ENCODE measurements at regions not wholly inside any gene's neighbourhood (a gene's known extent, or its start where the extent isn't known, plus 50 kb on each side); places are given as distances from the start of the nearest gene placed in this dataset.
"Not testable (repeated sequence)": the region's sequence is repeated elsewhere in the genome, so short reads cannot be mapped to it uniquely, and the experiment has no call there.

DNA sequence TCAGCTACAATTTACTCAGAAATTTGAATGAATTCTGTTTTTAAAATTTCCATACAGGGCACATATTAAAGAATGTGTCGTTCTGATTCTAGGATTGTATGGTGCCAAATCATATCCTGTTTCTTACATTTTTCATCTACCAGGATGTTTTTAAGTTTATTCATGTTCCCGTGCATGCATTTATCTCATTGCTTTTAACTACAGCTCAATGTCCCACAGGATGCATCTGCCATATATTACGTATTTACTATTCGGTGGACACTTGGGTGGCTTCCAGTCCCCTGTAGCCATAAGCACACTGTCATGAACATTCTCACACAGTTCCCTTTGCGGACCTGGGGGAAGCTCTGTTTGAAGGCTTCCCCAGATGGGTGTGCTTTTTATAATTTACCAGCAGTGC lies 122.3 kb downstream of the CCDC71L start:
- H3K4me3 ChIP-seq (ENCODE audit: low read depth, low read length): no peak overlapping the region
- DNase-seq (ENCODE audit: low read depth): no peak
- TF ChIP-seq, protein P1, sequence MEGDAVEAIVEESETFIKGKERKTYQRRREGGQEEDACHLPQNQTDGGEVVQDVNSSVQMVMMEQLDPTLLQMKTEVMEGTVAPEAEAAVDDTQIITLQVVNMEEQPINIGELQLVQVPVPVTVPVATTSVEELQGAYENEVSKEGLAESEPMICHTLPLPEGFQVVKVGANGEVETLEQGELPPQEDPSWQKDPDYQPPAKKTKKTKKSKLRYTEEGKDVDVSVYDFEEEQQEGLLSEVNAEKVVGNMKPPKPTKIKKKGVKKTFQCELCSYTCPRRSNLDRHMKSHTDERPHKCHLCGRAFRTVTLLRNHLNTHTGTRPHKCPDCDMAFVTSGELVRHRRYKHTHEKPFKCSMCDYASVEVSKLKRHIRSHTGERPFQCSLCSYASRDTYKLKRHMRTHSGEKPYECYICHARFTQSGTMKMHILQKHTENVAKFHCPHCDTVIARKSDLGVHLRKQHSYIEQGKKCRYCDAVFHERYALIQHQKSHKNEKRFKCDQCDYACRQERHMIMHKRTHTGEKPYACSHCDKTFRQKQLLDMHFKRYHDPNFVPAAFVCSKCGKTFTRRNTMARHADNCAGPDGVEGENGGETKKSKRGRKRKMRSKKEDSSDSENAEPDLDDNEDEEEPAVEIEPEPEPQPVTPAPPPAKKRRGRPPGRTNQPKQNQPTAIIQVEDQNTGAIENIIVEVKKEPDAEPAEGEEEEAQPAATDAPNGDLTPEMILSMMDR (IDR thresholded peaks at IDR 0.05; ENCODE audit: insufficient read depth, low read depth, low read length): no peak

DNA sequence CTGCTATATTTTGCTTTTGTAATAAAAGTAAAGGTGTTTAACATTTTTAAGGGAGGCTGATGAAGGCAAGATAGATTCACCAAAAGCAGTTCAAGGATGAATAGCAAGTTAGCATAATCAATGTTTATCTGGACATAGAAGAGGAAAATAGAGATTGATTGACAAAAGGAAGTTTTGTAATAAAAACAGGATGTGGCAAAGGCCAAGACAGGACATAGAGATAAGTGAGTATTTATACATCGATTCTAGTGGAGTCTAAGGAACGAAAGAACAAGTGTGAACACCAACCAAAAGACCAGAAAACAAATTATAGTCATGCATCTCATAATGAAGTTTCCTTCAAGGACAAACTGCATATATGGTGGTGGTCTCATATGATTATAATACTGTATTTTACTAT lies 123.8 kb downstream of the CCDC71L start:
- TF ChIP-seq, protein P1 (IDR thresholded peaks at IDR 0.05; ENCODE audit: insufficient read depth, low read depth, low read length): no peak
- no peak overlapping the region for H3K4me3 ChIP-seq (ENCODE audit: low read depth, low read length)
- DNase-seq (ENCODE audit: low read depth): no peak

DNA sequence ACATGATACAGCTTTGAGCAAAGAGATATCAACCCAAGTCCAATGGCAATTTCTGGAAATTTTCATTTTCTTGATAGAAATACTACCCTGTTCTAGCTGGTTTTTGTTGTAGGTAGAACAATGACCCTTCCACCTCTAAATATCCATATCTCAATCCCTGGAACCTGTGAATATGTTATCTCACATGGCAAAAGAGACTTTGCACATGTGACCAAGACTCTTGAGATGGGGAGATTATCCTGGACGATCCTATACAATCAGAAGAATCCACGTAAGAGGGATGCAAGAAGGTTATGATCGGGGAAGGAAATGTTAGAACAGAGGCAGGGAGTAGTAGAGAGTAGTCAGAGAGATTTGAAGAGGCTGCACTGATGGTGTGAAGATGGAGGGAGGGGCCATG lies 124.9 kb downstream of the CCDC71L start:
- no peak overlapping the region for H3K4me3 ChIP-seq (ENCODE audit: low read depth, low read length)
- TF ChIP-seq, protein P1 (IDR thresholded peaks at IDR 0.05; ENCODE audit: insufficient read depth, low read depth, low read length): no peak
- DNase-seq (ENCODE audit: low read depth): no peak

DNA sequence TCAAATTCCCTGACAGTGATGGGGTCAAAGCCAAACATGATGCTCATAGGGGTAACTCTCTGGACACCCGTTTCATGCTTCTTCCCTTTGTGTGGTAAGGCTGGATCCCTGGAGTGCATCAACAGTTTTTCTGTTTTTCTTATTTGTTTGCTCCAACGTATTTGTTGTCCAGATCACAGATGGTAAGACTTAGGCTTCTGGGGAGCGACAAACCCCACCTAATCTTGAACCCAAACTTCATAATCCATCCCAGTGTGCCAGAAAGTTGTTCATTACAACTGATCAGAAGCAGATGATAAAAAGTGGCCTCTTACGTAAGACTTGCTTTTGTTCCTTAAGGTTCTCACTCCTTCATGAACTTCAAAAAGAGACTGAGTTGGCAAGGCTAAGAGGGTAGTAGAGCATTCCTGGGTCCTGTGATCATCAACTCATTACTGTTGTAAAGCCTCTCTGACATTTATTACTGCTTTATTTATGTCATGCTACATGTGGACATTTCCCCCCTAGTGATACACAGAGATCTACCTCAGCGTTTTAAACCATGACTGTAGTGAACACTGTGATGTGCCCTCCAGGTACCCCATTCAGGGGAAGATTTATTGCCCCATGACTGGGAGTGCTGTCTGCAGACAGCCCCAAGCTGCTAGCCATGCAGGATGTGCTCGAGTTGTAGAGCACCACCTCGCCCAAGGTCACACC lies 125.6 kb downstream of the CCDC71L start:
- DNase-seq (ENCODE audit: low read depth): peak; percentile 71
- TF ChIP-seq, protein P1 (IDR thresholded peaks at IDR 0.05; ENCODE audit: insufficient read depth, low read depth, low read length): no peak
- H3K4me3 ChIP-seq (ENCODE audit: low read depth, low read length): no peak overlapping the region

DNA sequence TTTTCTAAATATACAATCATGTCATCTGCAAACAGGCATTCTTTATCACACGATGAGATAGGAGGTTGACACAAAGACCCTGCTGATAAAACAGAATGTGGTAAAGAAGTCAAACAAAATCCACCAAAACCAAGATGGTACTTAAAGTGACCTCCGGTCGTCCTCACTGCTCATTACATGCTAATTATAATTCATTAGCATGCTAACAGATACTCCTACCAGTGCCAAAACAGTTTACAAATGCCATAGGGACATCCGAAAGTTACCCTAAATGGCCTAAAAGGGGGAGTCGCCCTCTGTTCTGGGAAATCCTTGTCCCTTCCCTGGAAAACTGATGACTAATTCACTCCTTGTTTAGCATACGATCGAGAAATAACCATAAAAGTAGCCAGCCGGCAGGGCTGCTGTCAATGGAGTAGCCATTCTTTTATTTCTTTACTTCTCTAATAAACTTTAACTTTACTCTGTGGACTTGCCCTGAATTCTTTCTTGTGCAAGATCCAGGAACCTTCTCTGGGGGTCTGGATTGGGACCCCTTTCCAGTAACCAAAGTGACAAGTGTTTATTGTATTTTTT lies 126.6 kb downstream of the CCDC71L start:
- peak; percentile 34 for DNase-seq (ENCODE audit: low read depth)
- TF ChIP-seq, protein P1 (IDR thresholded peaks at IDR 0.05; ENCODE audit: insufficient read depth, low read depth, low read length): no peak
- no peak overlapping the region for H3K4me3 ChIP-seq (ENCODE audit: low read depth, low read length)

DNA sequence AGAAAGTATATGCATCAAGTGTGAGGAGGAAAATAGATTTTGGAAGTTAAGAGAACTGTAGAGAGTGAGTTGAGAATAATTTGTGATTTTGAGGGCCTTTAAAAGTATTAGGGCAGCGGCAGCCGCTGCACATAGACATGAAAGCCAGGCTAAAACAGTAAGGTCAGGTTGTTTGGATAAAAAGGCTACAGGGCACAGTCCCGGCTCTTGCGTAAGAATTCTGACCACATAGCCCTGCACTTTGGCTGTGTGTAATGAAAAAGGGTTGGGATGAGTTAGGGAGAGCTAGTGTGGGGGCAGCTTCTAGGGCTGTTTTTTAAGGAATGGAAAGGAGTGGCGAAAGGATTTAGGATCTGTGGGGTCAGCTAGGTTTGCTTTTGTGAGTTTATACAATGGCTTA lies 130.8 kb downstream of the CCDC71L start:
- H3K4me3 ChIP-seq (ENCODE audit: low read depth, low read length): not testable (repeated sequence)
- DNase-seq (ENCODE audit: low read depth): peak; percentile 81

DNA sequence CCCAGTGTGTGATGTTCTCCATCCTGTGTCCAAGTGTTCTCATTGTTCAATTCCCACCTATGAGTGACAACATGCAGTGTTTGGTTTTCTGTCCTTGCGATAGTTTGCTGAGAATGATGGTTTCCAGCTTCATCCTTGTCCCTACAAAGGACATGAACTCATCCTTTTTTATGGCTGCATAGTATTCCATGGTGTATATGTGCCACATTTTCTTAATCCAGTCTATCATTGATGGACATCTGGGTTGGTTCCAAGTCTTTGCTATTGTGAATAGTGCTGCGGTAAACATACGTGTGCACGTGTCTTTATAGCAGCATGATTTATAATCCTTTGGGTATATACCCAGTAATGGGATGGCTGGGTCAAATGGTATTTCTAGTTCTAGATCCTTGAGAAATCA lies 134.3 kb downstream of the CCDC71L start:
- DNase-seq (ENCODE audit: low read depth); H3K4me3 ChIP-seq (ENCODE audit: low read depth, low read length): not testable (repeated sequence)

DNA sequence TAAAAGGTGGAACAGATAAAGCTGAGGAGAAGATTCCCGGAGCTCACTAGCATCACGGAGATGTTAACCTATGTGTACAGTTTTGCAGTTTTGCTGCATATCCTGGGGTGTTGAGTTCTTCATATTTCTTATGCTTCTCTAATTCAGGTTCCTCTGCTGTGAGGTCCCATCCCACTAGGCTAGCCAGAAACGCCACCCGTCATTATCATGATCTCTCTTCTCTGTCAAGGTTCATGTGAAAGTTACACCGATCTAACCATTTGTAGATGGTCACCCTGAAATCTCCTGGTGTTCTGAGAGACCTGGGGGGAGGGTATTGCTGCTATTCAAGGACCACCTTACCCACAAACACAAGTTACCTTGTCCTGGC lies 136.3 kb downstream of the CCDC71L start:
- no peak for DNase-seq (ENCODE audit: low read depth)
- no peak overlapping the region for H3K4me3 ChIP-seq (ENCODE audit: low read depth, low read length)
- TF ChIP-seq, protein P1 (IDR thresholded peaks at IDR 0.05; ENCODE audit: insufficient read depth, low read depth, low read length): no peak

Data from fibroblast of villous mesenchyme (primary cell).